ENCODE measurements at regions not wholly inside any gene's neighbourhood (a gene's known extent, or its start where the extent isn't known, plus 50 kb on each side); places are given as distances from the start of the nearest gene placed in this dataset.
"Not testable (repeated sequence)": the region's sequence is repeated elsewhere in the genome, so short reads cannot be mapped to it uniquely, and the experiment has no call there.

- no peak overlapping the region for H3K27ac ChIP-seq (ENCODE audit: low read depth, low read length)
- no peaks in the 10 kb centered on the region for H3K4me1 ChIP-seq (ENCODE audit: insufficient read depth, low read length)
- no peaks in the 10 kb centered on the region for H3K36me3 ChIP-seq (ENCODE audit: insufficient read depth, low read length)
- H3K9ac ChIP-seq (ENCODE audit: low read length) = no peak overlapping the region
- H3K9me3 ChIP-seq (ENCODE audit: low read length) = no peaks in the 10 kb centered on the region
- H3K4me3 ChIP-seq (ENCODE audit: low read depth in 1 of 2, low read length in 2 of 2) = no peak overlapping the region
- H3K27me3 ChIP-seq (ENCODE audit: control insufficient read depth in 1 of 2, insufficient read depth in 2 of 2, low read length in 2 of 2) = no peaks in the 10 kb centered on the region
Observed at GRCh38 chr1:30660241-30660640, 63.1 kb downstream of the MATN1 start.

GRCh38 chr1:30659702-30660101 is 63.7 kb downstream of the MATN1 start:
- H3K36me3 ChIP-seq (ENCODE audit: insufficient read depth, low read length) = no peaks in the 10 kb centered on the region
- H3K9me3 ChIP-seq (ENCODE audit: low read length) = no peaks in the 10 kb centered on the region
- no peak overlapping the region for H3K27ac ChIP-seq (ENCODE audit: low read depth, low read length)
- H3K9ac ChIP-seq (ENCODE audit: low read length) = no peak overlapping the region
- no peaks in the 10 kb centered on the region for H3K27me3 ChIP-seq (ENCODE audit: control insufficient read depth in 1 of 2, insufficient read depth in 2 of 2, low read length in 2 of 2)
- no peaks in the 10 kb centered on the region for H3K4me1 ChIP-seq (ENCODE audit: insufficient read depth, low read length)
- H3K4me3 ChIP-seq (ENCODE audit: low read depth in 1 of 2, low read length in 2 of 2) = no peak overlapping the region

DNA sequence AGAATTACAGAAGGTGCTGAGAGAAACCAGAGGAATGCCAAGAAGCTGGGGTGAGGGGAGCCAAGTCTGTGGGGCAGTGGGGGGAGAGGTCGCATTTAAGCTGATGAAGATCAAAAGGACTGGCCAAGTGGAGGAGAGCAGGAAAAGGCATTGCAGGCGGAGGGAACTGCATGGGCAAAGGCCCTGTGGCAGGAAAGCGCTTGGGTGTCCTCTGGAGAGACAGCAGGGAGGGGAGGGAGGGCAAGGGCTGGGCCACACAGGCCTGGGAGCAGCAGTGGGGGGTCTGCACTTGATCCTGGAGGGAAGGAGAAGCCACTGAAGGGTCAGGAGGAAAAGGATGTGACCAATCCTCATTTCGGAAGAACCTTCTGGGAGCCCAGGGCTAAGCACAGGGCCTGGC is 65.0 kb downstream of the MATN1 start:
- H3K4me1 ChIP-seq (ENCODE audit: insufficient read depth, low read length); H3K4me3 ChIP-seq (ENCODE audit: low read depth in 1 of 2, low read length in 2 of 2); H3K27ac ChIP-seq (ENCODE audit: low read depth, low read length); H3K27me3 ChIP-seq (ENCODE audit: control insufficient read depth in 1 of 2, insufficient read depth in 2 of 2, low read length in 2 of 2); H3K36me3 ChIP-seq (ENCODE audit: insufficient read depth, low read length); H3K9ac ChIP-seq (ENCODE audit: low read length); H3K9me3 ChIP-seq (ENCODE audit: low read length): not testable (repeated sequence)

- Histone ChIP-seq H3K4me1 (ENCODE audit: insufficient read depth, low read length) (no peaks in the 10 kb centered on the region), H3K27ac (ENCODE audit: low read depth, low read length) (no peak overlapping the region), H3K36me3 (ENCODE audit: insufficient read depth, low read length) (no peaks in the 10 kb centered on the region), H3K4me3 (ENCODE audit: low read depth in 1 of 2, low read length in 2 of 2) (no peak overlapping the region), H3K9me3 (ENCODE audit: low read length) (no peaks in the 10 kb centered on the region), H3K27me3 (ENCODE audit: control insufficient read depth in 1 of 2, insufficient read depth in 2 of 2, low read length in 2 of 2) (no peaks in the 10 kb centered on the region), H3K9ac (ENCODE audit: low read length) (no peak overlapping the region)
Observed at GRCh38 chr1:30658014-30658336, 65.4 kb downstream of the MATN1 start.

GRCh38 chr1:30657131-30658013 is 66.0 kb downstream of the MATN1 start:
- Histone ChIP-seq H3K36me3 (ENCODE audit: insufficient read depth, low read length) (no peaks in the 10 kb centered on the region), H3K9me3 (ENCODE audit: low read length) (no peaks in the 10 kb centered on the region), H3K4me1 (ENCODE audit: insufficient read depth, low read length) (no peaks in the 10 kb centered on the region), H3K27ac (ENCODE audit: low read depth, low read length) (no peak overlapping the region), H3K9ac (ENCODE audit: low read length) (no peak overlapping the region), H3K4me3 (ENCODE audit: low read depth in 1 of 2, low read length in 2 of 2) (no peak overlapping the region), H3K27me3 (ENCODE audit: control insufficient read depth in 1 of 2, insufficient read depth in 2 of 2, low read length in 2 of 2) (no peaks in the 10 kb centered on the region)

- Histone ChIP-seq H3K27ac (ENCODE audit: low read depth, low read length) (no peak overlapping the region), H3K9ac (ENCODE audit: low read length) (no peak overlapping the region), H3K9me3 (ENCODE audit: low read length) (no peaks in the 10 kb centered on the region), H3K36me3 (ENCODE audit: insufficient read depth, low read length) (no peaks in the 10 kb centered on the region), H3K4me1 (ENCODE audit: insufficient read depth, low read length) (no peaks in the 10 kb centered on the region), H3K4me3 (ENCODE audit: low read depth in 1 of 2, low read length in 2 of 2) (no peak overlapping the region), H3K27me3 (ENCODE audit: control insufficient read depth in 1 of 2, insufficient read depth in 2 of 2, low read length in 2 of 2) (no peaks in the 10 kb centered on the region)
Observed at GRCh38 chr1:30656171-30656940, 67.0 kb downstream of the MATN1 start.

DNA sequence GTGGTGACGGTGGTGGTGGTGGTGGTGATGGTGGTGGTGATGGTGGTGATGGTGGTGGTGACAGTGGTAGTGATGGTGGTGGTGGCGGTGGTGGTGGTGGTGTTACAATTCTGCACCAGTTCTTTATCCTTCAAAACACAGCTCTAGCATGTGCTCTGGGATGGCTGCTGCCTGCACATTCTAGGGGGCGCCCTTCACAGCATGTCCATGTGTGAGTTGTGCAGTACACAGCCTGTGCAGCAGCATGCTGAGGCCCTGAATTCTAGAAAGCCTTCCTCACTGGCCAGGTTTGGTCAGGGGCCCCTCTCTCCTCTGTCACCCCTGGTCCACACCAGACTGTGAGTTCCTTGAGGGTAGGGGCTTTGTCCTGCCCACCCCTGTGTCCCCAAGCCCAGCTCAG is 67.7 kb downstream of the MATN1 start:
- Histone ChIP-seq H3K4me1 (ENCODE audit: insufficient read depth, low read length) (no peaks in the 10 kb centered on the region), H3K27ac (ENCODE audit: low read depth, low read length) (no peak overlapping the region)

GRCh38 chr1:30654188-30654587 is 69.2 kb downstream of the MATN1 start:
- H3K4me3 ChIP-seq (ENCODE audit: low read depth in 1 of 2, low read length in 2 of 2) = no peak overlapping the region
- no peak overlapping the region for H3K27ac ChIP-seq (ENCODE audit: low read depth, low read length)
- H3K9ac ChIP-seq (ENCODE audit: low read length) = no peak overlapping the region
- no peaks in the 10 kb centered on the region for H3K27me3 ChIP-seq (ENCODE audit: control insufficient read depth in 1 of 2, insufficient read depth in 2 of 2, low read length in 2 of 2)
- no peaks in the 10 kb centered on the region for H3K9me3 ChIP-seq (ENCODE audit: low read length)
- no peaks in the 10 kb centered on the region for H3K36me3 ChIP-seq (ENCODE audit: insufficient read depth, low read length)
- H3K4me1 ChIP-seq (ENCODE audit: insufficient read depth, low read length) = no peaks in the 10 kb centered on the region

More for the DNA sequence above, 67.7 kb downstream of the MATN1 start:
- Histone ChIP-seq H3K9me3 (ENCODE audit: low read length) (no peaks in the 10 kb centered on the region), H3K27me3 (ENCODE audit: control insufficient read depth in 1 of 2, insufficient read depth in 2 of 2, low read length in 2 of 2) (no peaks in the 10 kb centered on the region), H3K36me3 (ENCODE audit: insufficient read depth, low read length) (no peaks in the 10 kb centered on the region), H3K9ac (ENCODE audit: low read length) (no peak overlapping the region), H3K4me3 (ENCODE audit: low read depth in 1 of 2, low read length in 2 of 2) (no peak overlapping the region)

DNA sequence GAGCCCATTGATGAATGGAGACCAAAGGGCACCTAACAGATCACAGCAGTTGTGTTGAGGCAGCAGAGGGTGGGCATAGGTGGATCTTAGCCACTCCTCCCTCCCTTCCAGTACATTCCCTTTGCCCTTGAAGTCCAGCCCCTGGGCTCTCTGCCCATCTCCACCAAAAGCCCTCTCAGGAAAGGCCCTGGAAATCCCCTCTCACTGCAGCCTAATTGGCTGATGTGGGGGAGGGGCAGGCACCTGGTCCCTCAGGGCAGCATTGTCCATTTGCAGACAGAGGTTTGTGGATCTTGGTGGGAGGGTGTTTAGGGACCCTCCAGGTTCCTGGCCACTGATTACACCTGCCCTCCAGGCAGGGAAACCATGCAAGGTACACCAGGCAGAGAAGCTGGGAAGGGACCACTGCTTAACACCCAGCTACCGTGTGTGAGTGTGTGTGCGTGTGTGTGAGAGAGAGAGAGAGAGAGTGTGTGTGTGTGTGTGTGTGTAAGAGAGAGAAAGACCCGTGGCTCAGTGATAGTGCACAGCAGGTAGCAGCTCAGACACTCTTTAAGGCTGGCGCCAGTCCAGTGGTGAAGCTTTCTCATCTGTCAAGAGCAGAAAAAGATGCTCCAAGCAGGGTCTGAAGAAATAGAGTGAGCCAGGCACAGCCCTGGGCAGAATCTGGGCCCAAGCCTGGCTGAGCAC is 71.1 kb downstream of the MATN1 start:
- Histone ChIP-seq H3K27ac (ENCODE audit: low read depth, low read length) (no peak overlapping the region), H3K27me3 (ENCODE audit: control insufficient read depth in 1 of 2, insufficient read depth in 2 of 2, low read length in 2 of 2) (peaks cover 0 to under 1% of the 10 kb centered on the region in 2 donors)

DNA sequence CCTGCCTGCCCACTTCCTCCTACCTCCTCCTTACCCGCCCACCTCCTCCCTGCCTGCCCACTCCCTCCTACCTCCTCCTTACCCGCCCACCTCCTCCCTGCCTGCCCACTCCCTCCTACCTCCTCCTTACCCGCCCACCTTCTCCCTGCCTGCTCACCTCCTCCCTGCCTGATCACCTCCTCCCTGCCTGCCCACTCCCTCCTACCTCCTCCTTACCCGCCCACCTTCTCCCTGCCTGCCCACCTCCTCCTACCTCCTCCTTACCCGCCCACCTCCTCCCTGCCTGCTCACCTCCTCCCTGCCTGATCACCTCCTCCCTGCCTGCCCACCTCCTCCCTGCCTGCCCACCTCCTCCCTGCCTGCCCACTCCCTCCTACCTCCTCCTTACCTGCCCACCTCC is 72.0 kb downstream of the MATN1 start:
- H3K4me3 ChIP-seq (ENCODE audit: low read depth in 1 of 2, low read length in 2 of 2); H3K9me3 ChIP-seq (ENCODE audit: low read length); H3K9ac ChIP-seq (ENCODE audit: low read length); H3K4me1 ChIP-seq (ENCODE audit: insufficient read depth, low read length); H3K36me3 ChIP-seq (ENCODE audit: insufficient read depth, low read length); H3K27ac ChIP-seq (ENCODE audit: low read depth, low read length); H3K27me3 ChIP-seq (ENCODE audit: control insufficient read depth in 1 of 2, insufficient read depth in 2 of 2, low read length in 2 of 2): not testable (repeated sequence)

More for the DNA sequence above, 71.1 kb downstream of the MATN1 start:
- H3K4me3 ChIP-seq (ENCODE audit: low read depth in 1 of 2, low read length in 2 of 2) = no peak overlapping the region
- H3K9me3 ChIP-seq (ENCODE audit: low read length) = no peaks in the 10 kb centered on the region
- H3K9ac ChIP-seq (ENCODE audit: low read length) = no peak overlapping the region
- no peaks in the 10 kb centered on the region for H3K36me3 ChIP-seq (ENCODE audit: insufficient read depth, low read length)
- no peaks in the 10 kb centered on the region for H3K4me1 ChIP-seq (ENCODE audit: insufficient read depth, low read length)

- no peaks in the 10 kb centered on the region for H3K36me3 ChIP-seq (ENCODE audit: insufficient read depth, low read length)
- no peaks in the 10 kb centered on the region for H3K4me1 ChIP-seq (ENCODE audit: insufficient read depth, low read length)
- H3K27ac ChIP-seq (ENCODE audit: low read depth, low read length) = no peak overlapping the region
- peaks cover 0 to 14% of the 10 kb centered on the region in 2 donors for H3K27me3 ChIP-seq (ENCODE audit: control insufficient read depth in 1 of 2, insufficient read depth in 2 of 2, low read length in 2 of 2)
- H3K9ac ChIP-seq (ENCODE audit: low read length) = no peak overlapping the region
- no peaks in the 10 kb centered on the region for H3K9me3 ChIP-seq (ENCODE audit: low read length)
- H3K4me3 ChIP-seq (ENCODE audit: low read depth in 1 of 2, low read length in 2 of 2) = no peak overlapping the region
Observed at GRCh38 chr1:30650968-30651320, 72.4 kb downstream of the MATN1 start.

Data from muscle layer of colon (tissue), 2 donors.